Medulla oblongata (tissue), 1 donor: ENCODE measurements at regions not wholly inside any gene's neighbourhood (a gene's known extent, or its start where the extent isn't known, plus 50 kb on each side); places are given as distances from the start of the nearest gene placed in this dataset.

Experiments used
- DNase-seq: peaks from one replicate; pipeline ENCODE4 v3.0.0-alpha.2; 2015; ENCODE audit errors: extremely low spot score

GRCh38 chr7:155874010-155874409 lies 61.7 kb upstream of the SHH start:
- no peak for DNase-seq

DNA sequence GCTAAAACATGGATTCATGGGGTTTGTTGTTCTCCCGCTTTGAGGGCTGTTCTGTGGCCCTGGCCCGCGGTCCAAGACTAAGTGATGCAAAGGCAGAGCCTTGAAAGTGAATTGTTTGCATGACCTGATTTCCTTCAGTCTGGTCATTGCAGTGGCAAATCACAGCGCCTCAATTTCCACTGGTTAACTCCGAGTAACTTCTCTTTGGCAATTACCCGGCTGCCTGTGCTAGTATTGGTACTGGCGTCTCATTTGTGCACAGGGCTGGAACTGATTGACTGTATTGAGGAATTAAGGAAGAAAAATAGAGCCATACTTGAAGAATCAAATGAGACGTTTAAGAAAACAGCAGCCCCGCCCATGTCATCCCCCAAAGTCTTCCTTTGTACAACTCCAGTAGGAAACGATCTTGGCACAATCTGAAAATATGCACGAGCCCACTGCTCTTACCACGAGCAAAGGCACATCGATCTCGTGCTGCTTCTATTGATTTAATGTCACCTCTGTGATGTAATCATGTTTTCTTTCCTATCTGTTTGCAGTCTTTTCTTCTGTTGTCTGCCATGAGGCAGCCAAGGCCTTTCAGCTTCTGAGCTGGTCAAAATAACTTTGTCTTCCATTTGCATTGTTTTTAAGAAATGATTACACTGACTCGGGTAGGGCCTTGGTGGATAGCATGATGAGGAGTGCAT lies 60.6 kb upstream of the SHH start:
- DNase-seq = no peak

- no peak for DNase-seq
These were observed 58.9 kb upstream of the SHH start for GRCh38 chr7:155871211-155871610.

GRCh38 chr7:155870334-155871180 lies 58.3 kb upstream of the SHH start:
- DNase-seq = no peak

DNA sequence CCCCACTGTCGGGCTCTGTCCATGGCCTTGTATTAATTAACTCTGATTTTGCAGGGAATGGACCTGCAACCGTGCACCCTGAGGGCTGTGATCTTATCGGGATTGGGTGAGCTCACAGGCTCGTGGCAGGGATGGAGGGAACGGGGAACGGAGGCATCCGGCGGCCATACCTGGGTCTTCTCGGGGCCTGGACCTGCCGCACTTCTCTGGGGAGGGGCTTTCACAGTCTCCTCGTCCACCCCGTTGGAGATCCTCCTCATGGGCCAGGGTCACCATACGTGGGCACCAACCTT lies 57.5 kb upstream of the SHH start:
- DNase-seq = no peak

- no peak for DNase-seq
These were observed 56.9 kb upstream of the SHH start for GRCh38 chr7:155868955-155869783.

GRCh38 chr7:155867734-155868400 lies 55.6 kb upstream of the SHH start:
- DNase-seq = no peak

DNA sequence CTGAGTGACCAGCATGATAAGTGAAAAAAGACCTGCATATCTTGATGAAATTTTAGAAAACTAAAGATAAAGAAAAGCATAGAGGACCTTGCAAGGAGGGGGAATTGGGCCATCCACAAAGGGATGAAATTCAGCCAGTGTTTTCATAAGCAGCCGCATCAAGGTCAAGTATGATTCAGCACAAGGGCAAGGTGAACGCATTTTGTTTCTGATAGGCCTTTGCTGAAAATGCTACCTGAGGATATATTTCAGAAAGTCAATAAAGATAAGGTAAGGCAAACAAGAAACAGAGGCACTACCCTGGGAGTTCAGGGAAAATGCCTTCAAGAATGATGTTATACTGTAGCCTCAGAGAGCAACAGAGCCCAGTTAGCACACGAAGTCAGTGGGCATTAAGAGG lies 55.0 kb upstream of the SHH start:
- DNase-seq = no peak

DNA sequence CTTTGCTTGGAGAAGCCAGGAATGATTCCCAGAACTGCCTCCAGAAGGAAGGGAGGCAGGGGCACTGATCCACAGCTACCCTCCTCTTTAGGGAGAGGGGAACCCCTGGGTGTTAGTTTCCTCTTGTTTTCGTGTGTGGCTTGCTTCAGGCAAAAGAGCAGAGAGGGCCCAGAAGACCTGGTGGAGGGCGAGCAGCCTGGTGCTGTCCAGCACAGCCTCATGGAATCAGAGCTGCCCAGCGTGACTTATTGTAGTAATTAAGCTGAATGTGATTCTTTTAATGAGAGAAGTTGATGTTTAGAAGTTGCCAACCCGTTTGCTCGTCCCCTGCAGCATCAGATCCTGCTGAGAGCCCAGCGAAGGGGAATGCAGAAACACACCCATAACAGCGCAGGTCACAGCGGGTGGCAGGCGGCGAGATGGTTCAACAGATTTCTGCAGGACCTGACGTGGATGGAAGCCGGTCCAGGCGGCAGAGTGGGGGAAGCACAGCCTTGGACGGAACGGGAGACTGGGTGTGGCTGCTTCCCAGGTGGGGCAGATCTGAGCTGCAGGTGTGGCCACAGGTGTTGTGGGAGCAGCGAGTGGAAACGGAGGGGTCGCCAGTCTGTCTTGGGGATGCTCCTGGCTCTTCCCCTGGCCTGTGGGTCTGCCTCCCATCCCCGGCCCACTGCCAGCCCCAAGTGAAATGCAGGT lies 53.7 kb upstream of the SHH start:
- no peak for DNase-seq

GRCh38 chr7:155864991-155865690 lies 52.9 kb upstream of the SHH start:
- DNase-seq = no peak

DNA sequence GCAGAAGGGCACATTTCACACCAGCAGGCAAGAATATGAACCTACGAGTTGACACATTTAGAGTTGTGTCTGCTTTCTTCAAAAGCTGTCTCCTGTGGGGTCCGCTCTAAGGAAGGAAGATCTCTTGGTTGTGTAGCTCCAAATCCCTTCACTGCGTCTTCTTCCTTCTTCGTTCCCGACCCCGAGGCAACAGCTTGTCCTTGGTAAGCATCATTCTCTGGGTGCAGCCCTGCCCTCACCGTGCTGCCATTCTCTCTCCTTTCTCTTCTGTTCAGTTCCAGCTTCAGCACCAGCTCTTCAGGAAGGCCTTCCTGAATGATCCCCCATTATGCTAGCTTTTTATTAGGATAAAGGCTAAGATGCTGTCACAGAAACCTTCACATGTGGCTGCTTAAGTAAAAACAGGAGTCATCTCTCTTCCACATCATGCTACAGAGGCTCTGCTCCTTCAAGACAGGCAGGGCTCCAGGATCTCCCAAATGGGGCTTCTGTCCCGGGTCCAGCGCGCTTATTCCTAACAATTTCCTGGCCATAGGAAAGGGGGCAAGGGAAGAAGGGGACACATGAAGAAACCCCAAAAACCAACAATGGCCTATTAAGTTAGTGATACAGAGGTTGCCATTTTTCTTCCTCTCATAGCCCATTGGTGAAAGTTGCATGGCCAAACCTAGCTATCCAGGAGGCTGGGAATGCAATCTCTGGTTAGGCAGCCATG lies 52.2 kb upstream of the SHH start:
- no peak for DNase-seq

- no peak for DNase-seq
These were observed 51.5 kb upstream of the SHH start for GRCh38 chr7:155863721-155864151.

DNA sequence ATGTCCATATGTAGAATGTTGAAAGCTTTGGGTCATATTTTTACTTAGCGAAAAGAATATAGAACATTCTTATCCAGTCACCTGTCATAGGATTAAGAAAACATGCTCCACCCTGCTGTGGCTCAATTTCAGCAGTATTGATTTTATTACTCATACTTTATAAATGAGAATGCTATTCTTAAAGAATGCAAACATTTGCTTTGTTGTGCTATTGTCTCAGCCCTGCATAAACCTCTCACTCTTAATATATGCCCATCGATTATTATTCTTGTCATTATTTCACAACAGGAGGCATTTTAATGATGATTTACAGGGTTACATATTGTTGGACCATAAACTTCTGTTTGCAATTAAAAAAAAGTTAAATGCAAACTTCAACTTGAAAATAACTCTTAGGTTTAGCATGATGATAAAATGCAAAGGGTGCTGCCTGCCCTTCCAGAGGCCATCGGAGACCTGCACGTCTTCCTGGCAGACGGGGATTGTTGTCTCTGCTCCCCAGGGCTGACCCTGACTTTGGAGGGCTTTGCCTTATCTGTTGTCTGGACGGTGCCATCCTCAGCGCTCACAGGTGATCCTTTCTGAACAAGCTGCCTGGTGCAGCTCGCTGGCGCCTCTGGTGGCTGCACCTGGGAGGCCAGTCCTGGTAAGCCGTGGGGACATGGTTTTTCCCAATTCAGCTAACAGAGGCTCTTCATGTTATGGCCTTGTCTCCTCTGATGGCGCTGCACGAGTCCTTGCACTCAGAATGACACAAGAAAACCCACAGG lies 50.0 kb upstream of the SHH start:
- no peak for DNase-seq
